Sigmoid colon (tissue), 4 donors: ENCODE measurements at regions not wholly inside any gene's neighbourhood (a gene's known extent, or its start where the extent isn't known, plus 50 kb on each side); places are given as distances from the start of the nearest gene placed in this dataset.

Experiments
- EP300 ChIP-seq, 4 donors: sonication (generic); formaldehyde crosslinking; IDR thresholded peaks; one replicate each; pipeline ENCODE4 v1.6.1; 2017; ENCODE audit warnings: antibody characterized with exemption in 4 of 4
- POLR2A ChIP-seq, 2 donors: fragments of 450-650 bp; IDR thresholded peaks; one replicate each; pipeline ENCODE4 v1.6.1; 2016; ENCODE audit warnings: antibody characterized with exemption in 2 of 2, mild to moderate bottlenecking in 2 of 2, moderate library complexity in 2 of 2
- POLR2AphosphoS5 ChIP-seq, 4 donors: sonication (generic); formaldehyde crosslinking; IDR thresholded peaks; one replicate each; pipeline ENCODE4 v1.6.1; 2017; ENCODE audit warnings: antibody characterized with exemption in 4 of 4
- TF ChIP-seq, protein P1 (sequence below), 4 experiments: fragments of 450-650 bp in 3 of 4; fragments of 200-600 bp in 1 of 4; IDR thresholded peaks; one replicate each; pipeline ENCODE4 v1.5.1; 2016 to 2019; ENCODE audit warnings: antibody characterized with exemption in 4 of 4, mild to moderate bottlenecking in 3 of 4, moderate library complexity in 2 of 4

DNA sequence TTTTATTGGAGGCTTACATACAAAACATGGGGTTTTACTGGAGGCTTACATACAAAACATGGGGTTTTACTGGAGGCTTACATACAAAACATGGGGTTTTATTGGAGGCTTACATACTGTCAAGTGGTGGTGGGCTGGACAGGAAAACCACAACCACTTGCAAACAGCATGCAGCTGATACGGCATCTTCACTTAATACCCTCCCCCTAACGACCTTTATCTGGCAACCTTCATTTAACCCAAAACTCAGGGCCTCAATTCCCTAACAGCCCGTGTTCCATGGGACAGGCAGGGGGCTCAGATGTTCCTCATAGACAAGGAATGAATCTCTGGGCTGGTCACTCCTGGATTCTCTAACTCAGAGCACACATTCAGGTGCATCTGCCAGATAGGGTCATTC, 137.1 kb downstream of the CD47 start:
- TF ChIP-seq, protein P1, sequence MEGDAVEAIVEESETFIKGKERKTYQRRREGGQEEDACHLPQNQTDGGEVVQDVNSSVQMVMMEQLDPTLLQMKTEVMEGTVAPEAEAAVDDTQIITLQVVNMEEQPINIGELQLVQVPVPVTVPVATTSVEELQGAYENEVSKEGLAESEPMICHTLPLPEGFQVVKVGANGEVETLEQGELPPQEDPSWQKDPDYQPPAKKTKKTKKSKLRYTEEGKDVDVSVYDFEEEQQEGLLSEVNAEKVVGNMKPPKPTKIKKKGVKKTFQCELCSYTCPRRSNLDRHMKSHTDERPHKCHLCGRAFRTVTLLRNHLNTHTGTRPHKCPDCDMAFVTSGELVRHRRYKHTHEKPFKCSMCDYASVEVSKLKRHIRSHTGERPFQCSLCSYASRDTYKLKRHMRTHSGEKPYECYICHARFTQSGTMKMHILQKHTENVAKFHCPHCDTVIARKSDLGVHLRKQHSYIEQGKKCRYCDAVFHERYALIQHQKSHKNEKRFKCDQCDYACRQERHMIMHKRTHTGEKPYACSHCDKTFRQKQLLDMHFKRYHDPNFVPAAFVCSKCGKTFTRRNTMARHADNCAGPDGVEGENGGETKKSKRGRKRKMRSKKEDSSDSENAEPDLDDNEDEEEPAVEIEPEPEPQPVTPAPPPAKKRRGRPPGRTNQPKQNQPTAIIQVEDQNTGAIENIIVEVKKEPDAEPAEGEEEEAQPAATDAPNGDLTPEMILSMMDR (IDR thresholded peaks at IDR 0.05), result no peak
- TF ChIP-seq POLR2A (IDR thresholded peaks at IDR 0.05), result no peak
- no peak for TF ChIP-seq EP300 (IDR thresholded peaks at IDR 0.05)
- no peak for TF ChIP-seq POLR2AphosphoS5 (IDR thresholded peaks at IDR 0.05)
